NT2/D1 (cell line): ENCODE measurements at regions not wholly inside any gene's neighbourhood (a gene's known extent, or its start where the extent isn't known, plus 50 kb on each side); places are given as distances from the start of the nearest gene placed in this dataset.

Experiments used
- SUZ12 ChIP-seq: IDR thresholded peaks from 2 replicates; pipeline ENCODE4 v1.6.1; 2011; ENCODE audit not compliant: insufficient read length, insufficient read depth; ENCODE audit errors: extremely low read depth
- YY1 ChIP-seq: IDR thresholded peaks from 2 replicates; pipeline ENCODE4 v1.6.1; 2011; ENCODE audit not compliant: insufficient read length, insufficient read depth

DNA sequence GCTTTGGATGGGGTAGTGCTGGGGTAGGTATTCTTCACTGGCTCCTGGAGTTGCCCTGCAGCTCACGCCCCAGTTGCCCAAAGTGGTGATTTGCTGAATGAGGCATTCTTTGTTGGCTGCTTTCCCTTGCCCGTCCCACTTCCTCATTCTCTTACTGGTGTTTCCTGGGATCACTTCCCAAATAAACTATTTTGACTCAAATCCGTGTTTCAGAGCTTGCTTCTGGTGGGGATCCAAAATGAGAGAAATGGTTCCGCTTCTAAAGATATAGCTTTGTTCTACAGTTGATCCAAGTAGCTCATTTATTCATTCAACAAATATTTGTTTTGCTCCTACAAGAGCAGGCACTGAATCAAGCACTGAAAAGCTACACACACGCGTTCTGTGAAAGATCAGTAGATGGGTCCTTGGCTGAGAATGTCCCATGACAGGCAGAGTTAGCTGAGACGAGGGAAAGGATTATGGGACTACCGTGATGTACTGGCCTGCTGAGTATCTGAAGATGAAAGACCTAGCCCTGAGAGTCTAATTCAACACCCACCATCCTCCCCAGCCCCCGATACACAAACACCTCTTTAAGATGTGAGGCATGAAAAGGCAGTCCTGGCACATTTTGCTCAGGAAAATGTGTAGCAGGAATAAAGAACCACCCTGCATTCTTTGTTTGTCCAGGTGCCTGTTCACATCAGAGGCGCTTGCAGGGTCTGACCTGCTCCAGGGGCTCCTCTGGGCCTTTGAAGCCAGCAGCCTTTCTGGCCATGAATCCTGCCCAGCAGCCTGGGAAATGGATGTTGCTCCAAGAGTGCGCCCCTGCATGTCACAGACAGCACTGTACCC, 143.1 kb upstream of the RANBP3L start:
- TF ChIP-seq YY1 (no peak), SUZ12 (no peak)
